ENCODE measurements at regions not wholly inside any gene's neighbourhood (a gene's known extent, or its start where the extent isn't known, plus 50 kb on each side); places are given as distances from the start of the nearest gene placed in this dataset.

- no peak for DNase-seq (ENCODE audit: low read depth)
- H3K4me3 ChIP-seq (ENCODE audit: low read depth, low read length): no peak overlapping the region
- no peaks in the 10 kb centered on the region for H3K27me3 ChIP-seq (ENCODE audit: control insufficient read depth, insufficient read depth, low read length)
- no peaks in the 10 kb centered on the region for H3K36me3 ChIP-seq (ENCODE audit: control insufficient read depth, insufficient read depth, low read length)
- TF ChIP-seq CTCF (IDR thresholded peaks at IDR 0.05; ENCODE audit: insufficient read depth, low read length, poor library complexity, severe bottlenecking): no peak
Observed at GRCh38 chr7:115417662-115418061, 495.8 kb downstream of the MDFIC start.

GRCh38 chr7:115410972-115411686, 489.2 kb downstream of the MDFIC start:
- no peak for DNase-seq (ENCODE audit: low read depth)
- H3K36me3 ChIP-seq (ENCODE audit: control insufficient read depth, insufficient read depth, low read length): no peaks in the 10 kb centered on the region
- no peaks in the 10 kb centered on the region for H3K27me3 ChIP-seq (ENCODE audit: control insufficient read depth, insufficient read depth, low read length)
- no peak overlapping the region for H3K4me3 ChIP-seq (ENCODE audit: low read depth, low read length)
- no peak for TF ChIP-seq CTCF (IDR thresholded peaks at IDR 0.05; ENCODE audit: insufficient read depth, low read length, poor library complexity, severe bottlenecking)

DNA sequence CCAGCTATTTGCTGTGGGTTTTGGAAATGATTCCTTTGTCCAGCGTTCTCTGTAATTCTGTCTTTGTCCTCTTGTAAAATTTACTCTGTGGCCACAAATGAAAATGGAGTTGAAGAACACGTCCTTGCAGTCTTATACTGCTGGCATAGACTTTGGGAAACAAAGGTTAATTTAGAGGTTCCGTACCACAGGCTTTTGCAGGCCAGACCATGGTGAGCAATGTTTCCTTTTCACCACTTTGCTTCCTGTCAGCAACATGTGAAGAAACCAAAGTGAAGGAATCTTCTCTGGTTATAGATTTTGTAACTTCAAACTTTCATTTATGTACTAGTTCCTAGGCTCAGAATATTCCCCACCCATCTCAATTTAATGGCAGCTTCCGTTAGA, 488.5 kb downstream of the MDFIC start:
- no peak overlapping the region for H3K4me3 ChIP-seq (ENCODE audit: low read depth, low read length)
- no peak for DNase-seq (ENCODE audit: low read depth)
- no peaks in the 10 kb centered on the region for H3K27me3 ChIP-seq (ENCODE audit: control insufficient read depth, insufficient read depth, low read length)
- H3K36me3 ChIP-seq (ENCODE audit: control insufficient read depth, insufficient read depth, low read length): no peaks in the 10 kb centered on the region
- TF ChIP-seq CTCF (IDR thresholded peaks at IDR 0.05; ENCODE audit: insufficient read depth, low read length, poor library complexity, severe bottlenecking): no peak

GRCh38 chr7:115409682-115410433, 488.0 kb downstream of the MDFIC start:
- DNase-seq (ENCODE audit: low read depth): no peak
- Histone ChIP-seq H3K4me3 (ENCODE audit: low read depth, low read length) (no peak overlapping the region), H3K36me3 (ENCODE audit: control insufficient read depth, insufficient read depth, low read length) (no peaks in the 10 kb centered on the region), H3K27me3 (ENCODE audit: control insufficient read depth, insufficient read depth, low read length) (no peaks in the 10 kb centered on the region)
- no peak for TF ChIP-seq CTCF (IDR thresholded peaks at IDR 0.05; ENCODE audit: insufficient read depth, low read length, poor library complexity, severe bottlenecking)

GRCh38 chr7:115406219-115406618, 484.3 kb downstream of the MDFIC start:
- no peak for TF ChIP-seq CTCF (IDR thresholded peaks at IDR 0.05; ENCODE audit: insufficient read depth, low read length, poor library complexity, severe bottlenecking)
- no peaks in the 10 kb centered on the region for H3K27me3 ChIP-seq (ENCODE audit: control insufficient read depth, insufficient read depth, low read length)
- no peaks in the 10 kb centered on the region for H3K36me3 ChIP-seq (ENCODE audit: control insufficient read depth, insufficient read depth, low read length)
- no peak overlapping the region for H3K4me3 ChIP-seq (ENCODE audit: low read depth, low read length)
- DNase-seq (ENCODE audit: low read depth): no peak
